ENCODE measurements at regions not wholly inside any gene's neighbourhood (a gene's known extent, or its start where the extent isn't known, plus 50 kb on each side); places are given as distances from the start of the nearest gene placed in this dataset.

DNA sequence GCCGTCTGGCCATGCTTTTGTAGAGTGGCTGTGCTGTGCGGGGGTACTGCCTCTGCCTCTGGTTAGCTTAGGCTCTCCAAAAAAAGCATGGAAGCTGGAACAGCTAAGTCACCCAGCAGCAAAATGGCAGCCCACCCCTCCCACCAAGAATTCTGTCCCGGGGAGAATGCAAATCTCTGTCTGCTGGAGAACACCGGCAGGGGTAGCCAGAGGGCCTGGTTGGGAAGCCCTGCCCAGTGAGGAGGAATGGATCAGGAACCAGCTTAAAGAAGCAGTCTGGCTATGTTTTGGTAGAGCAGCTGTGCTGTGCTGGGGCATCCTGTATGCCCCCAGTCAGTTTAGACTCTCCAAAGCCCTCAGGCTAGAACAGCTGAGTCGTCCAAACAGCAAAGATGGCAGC is 56.2 kb upstream of the PTPRG start:
- TF ChIP-seq, protein P1, sequence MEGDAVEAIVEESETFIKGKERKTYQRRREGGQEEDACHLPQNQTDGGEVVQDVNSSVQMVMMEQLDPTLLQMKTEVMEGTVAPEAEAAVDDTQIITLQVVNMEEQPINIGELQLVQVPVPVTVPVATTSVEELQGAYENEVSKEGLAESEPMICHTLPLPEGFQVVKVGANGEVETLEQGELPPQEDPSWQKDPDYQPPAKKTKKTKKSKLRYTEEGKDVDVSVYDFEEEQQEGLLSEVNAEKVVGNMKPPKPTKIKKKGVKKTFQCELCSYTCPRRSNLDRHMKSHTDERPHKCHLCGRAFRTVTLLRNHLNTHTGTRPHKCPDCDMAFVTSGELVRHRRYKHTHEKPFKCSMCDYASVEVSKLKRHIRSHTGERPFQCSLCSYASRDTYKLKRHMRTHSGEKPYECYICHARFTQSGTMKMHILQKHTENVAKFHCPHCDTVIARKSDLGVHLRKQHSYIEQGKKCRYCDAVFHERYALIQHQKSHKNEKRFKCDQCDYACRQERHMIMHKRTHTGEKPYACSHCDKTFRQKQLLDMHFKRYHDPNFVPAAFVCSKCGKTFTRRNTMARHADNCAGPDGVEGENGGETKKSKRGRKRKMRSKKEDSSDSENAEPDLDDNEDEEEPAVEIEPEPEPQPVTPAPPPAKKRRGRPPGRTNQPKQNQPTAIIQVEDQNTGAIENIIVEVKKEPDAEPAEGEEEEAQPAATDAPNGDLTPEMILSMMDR (IDR thresholded peaks at IDR 0.05) = no peak
- TF ChIP-seq POLR2A (IDR thresholded peaks at IDR 0.05) = no peak

All from right lobe of liver (tissue), 4 donors.